GM12891 (cell line): ENCODE measurements at regions not wholly inside any gene's neighbourhood (a gene's known extent, or its start where the extent isn't known, plus 50 kb on each side); places are given as distances from the start of the nearest gene placed in this dataset.

ENCODE experiments used
- PAX5 ChIP-seq: IDR thresholded peaks from 2 replicates; pipeline ENCODE4 v1.6.1; 2011; ENCODE audit warnings: low read length, moderate library complexity, mild to moderate bottlenecking; ENCODE audit not compliant: insufficient read depth, severe bottlenecking
- POLR2A ChIP-seq: IDR thresholded peaks from 2 replicates; pipeline ENCODE4 v1.6.1; 2011; ENCODE audit warnings: low read depth, low read length, control low read depth
- POLR2AphosphoS5 ChIP-seq: IDR thresholded peaks from 2 replicates; pipeline ENCODE4 v1.6.1; 2011; ENCODE audit warnings: low read depth, low read length, control low read depth
- POU2F2 ChIP-seq: IDR thresholded peaks from 2 replicates; pipeline ENCODE4 v1.6.1; 2011; ENCODE audit warnings: low read depth, mild to moderate bottlenecking, control low read depth, low read length, moderate library complexity
- SPI1 ChIP-seq: IDR thresholded peaks from 2 replicates; pipeline ENCODE4 v1.6.1; 2011; ENCODE audit warnings: low read depth, low read length, control low read depth
- TAF1 ChIP-seq: IDR thresholded peaks from 2 replicates; pipeline ENCODE4 v1.6.1; 2011; ENCODE audit warnings: low read depth, low read length, control low read depth

DNA sequence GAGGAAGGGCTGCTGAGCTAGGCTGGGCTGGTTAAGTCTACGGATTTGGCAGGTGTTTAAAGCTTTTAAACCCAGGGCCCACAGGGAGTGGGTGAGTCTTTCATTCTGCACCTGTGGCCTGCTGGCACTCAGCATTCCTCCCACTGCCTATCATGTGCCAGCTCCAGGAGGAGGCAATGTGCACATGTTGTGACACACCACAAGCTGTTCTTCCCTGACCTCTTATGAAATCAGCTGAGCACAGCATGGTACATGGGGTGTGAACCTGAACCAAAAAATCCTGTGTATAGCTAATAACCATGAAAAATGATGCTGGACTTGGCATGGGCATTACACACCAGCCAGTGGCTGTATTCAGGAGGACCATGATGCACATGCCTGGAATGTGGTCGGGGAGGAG lies 297.9 kb upstream of the MMADHC start:
- TF ChIP-seq POLR2A (no peak), POLR2AphosphoS5 (no peak), TAF1 (no peak), SPI1 (no peak), POU2F2 (no peak), PAX5 (no peak)
